ENCODE measurements at regions not wholly inside any gene's neighbourhood (a gene's known extent, or its start where the extent isn't known, plus 50 kb on each side); places are given as distances from the start of the nearest gene placed in this dataset.

DNA sequence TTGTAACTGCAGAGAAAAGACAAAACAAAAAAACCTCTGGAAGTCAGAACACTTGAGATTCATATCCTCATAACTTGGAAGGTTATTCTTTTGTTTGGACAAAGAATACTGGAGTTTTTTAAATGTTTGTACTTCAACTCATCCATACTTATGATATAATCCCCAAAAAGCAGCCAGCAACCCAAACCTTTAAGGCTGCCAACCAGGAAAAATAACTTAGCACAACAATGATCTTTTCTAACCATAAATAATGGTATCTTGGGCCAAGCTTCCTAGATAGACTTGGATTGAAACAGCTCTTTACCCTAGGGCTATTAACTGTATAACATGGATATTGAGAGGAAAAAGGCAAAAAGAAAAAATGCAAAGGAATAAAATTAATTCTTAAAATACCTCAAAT, 335.1 kb downstream of the LTN1 start:
- DNase-seq (ENCODE audit: extremely low spot score in 2 of 2) = no peak
- Histone ChIP-seq H3K27me3 (no peaks in the 10 kb centered on the region), H3K36me3 (no peaks in the 10 kb centered on the region), H3K27ac (no peak overlapping the region), H3K4me3 (no peak overlapping the region), H3K9me3 (no peaks in the 10 kb centered on the region), H3K4me1 (no peaks in the 10 kb centered on the region)
- intact Hi-C loops (cut with DNase I) = no loop called here
- no peak for TF ChIP-seq POLR2A (IDR thresholded peaks at IDR 0.05)
- TF ChIP-seq, protein P1, sequence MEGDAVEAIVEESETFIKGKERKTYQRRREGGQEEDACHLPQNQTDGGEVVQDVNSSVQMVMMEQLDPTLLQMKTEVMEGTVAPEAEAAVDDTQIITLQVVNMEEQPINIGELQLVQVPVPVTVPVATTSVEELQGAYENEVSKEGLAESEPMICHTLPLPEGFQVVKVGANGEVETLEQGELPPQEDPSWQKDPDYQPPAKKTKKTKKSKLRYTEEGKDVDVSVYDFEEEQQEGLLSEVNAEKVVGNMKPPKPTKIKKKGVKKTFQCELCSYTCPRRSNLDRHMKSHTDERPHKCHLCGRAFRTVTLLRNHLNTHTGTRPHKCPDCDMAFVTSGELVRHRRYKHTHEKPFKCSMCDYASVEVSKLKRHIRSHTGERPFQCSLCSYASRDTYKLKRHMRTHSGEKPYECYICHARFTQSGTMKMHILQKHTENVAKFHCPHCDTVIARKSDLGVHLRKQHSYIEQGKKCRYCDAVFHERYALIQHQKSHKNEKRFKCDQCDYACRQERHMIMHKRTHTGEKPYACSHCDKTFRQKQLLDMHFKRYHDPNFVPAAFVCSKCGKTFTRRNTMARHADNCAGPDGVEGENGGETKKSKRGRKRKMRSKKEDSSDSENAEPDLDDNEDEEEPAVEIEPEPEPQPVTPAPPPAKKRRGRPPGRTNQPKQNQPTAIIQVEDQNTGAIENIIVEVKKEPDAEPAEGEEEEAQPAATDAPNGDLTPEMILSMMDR (IDR thresholded peaks at IDR 0.05) = no peak
- TF ChIP-seq POLR2AphosphoS5 (IDR thresholded peaks at IDR 0.05; ENCODE audit: insufficient read depth in 1 of 2, low read depth in 1 of 2) = no peak

DNA sequence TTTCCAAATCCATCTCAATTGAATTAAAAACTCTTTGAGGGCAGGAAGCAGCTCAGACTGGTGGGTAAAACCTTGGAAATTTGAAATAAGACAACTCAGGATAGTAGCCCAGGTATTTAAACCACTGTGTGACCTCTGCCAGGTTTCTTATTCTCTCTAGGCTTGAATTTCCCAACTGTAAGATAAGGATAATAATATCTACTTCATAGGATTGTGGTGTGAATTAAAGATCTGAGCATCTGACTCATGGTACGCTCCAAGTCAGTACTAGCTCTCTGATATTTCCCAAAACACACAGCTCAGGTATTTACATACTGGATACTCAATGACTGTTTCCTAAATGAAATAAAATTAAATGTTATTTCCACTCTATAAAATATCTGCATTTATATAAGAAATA, 337.2 kb downstream of the LTN1 start:
- no peak overlapping the region for H3K27ac ChIP-seq
- DNase-seq (ENCODE audit: extremely low spot score in 2 of 2) = no peak
- intact Hi-C loops (cut with DNase I) = no loop called here
- no peaks in the 10 kb centered on the region for H3K36me3 ChIP-seq
- H3K4me1 ChIP-seq = no peaks in the 10 kb centered on the region
- TF ChIP-seq POLR2AphosphoS5 (IDR thresholded peaks at IDR 0.05; ENCODE audit: insufficient read depth in 1 of 2, low read depth in 1 of 2) = no peak
- TF ChIP-seq POLR2A (IDR thresholded peaks at IDR 0.05) = no peak
- TF ChIP-seq, protein P1 (IDR thresholded peaks at IDR 0.05) = no peak
- H3K4me3 ChIP-seq = no peak overlapping the region
- no peaks in the 10 kb centered on the region for H3K27me3 ChIP-seq
- H3K9me3 ChIP-seq = no peaks in the 10 kb centered on the region

DNA sequence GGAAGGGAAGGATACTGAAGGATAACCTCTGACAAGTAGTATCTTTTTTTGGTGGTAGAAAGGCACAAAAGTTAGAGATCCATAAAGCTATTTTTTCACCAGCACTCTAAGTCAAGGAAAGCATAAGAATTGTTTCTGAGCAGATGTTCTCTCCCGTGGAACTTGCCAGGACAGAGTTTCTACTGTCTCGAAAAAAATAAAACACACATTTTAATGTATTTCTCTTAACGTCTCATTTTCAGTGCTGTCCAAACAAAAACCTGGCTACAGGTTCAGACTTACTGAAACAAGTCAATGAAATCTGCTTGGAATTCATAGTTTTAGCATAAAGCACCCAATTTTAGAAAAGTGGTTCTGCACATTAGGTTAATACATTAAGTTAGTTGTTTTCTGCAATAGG, 338.3 kb downstream of the LTN1 start:
- H3K4me3 ChIP-seq = no peak overlapping the region
- no peaks in the 10 kb centered on the region for H3K4me1 ChIP-seq
- intact Hi-C loops (cut with DNase I) = no loop called here
- no peaks in the 10 kb centered on the region for H3K9me3 ChIP-seq
- DNase-seq (ENCODE audit: extremely low spot score in 2 of 2) = no peak
- TF ChIP-seq, protein P1 (IDR thresholded peaks at IDR 0.05) = no peak
- TF ChIP-seq POLR2A (IDR thresholded peaks at IDR 0.05) = no peak
- no peak for TF ChIP-seq POLR2AphosphoS5 (IDR thresholded peaks at IDR 0.05; ENCODE audit: insufficient read depth in 1 of 2, low read depth in 1 of 2)
- H3K36me3 ChIP-seq = no peaks in the 10 kb centered on the region
- H3K27ac ChIP-seq = no peak overlapping the region
- no peaks in the 10 kb centered on the region for H3K27me3 ChIP-seq

DNA sequence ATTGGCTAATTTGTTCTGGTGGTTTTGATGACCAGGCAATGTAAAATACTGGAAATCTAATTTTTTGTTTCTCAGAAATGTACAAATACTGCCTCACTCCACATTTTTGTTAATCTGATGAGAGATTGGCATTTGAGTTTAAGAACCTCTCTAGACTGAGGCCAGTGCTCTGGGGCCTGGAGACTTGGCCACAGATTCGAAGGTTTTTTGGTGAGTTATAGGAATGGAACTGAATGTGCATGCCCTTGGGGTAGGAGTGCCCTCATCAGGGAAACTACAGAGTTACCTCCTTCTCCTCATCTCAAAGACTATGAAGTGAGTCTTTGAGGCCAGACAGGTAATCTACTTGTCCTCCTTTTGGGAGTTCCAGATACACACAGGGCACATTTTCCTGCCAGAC, 347.9 kb downstream of the LTN1 start:
- Histone ChIP-seq H3K27ac (no peak overlapping the region), H3K9me3 (no peaks in the 10 kb centered on the region), H3K4me1 (peaks cover 10% of the 10 kb centered on the region), H3K4me3 (no peak overlapping the region), H3K36me3 (no peaks in the 10 kb centered on the region), H3K27me3 (no peaks in the 10 kb centered on the region)
- TF ChIP-seq POLR2AphosphoS5 (IDR thresholded peaks at IDR 0.05; ENCODE audit: insufficient read depth in 1 of 2, low read depth in 1 of 2) (no peak), POLR2A (IDR thresholded peaks at IDR 0.05) (no peak)
- TF ChIP-seq, protein P1 (IDR thresholded peaks at IDR 0.05) = no peak
- no peak for DNase-seq (ENCODE audit: extremely low spot score in 2 of 2)
- intact Hi-C loops (cut with DNase I) = no loop called here

DNA sequence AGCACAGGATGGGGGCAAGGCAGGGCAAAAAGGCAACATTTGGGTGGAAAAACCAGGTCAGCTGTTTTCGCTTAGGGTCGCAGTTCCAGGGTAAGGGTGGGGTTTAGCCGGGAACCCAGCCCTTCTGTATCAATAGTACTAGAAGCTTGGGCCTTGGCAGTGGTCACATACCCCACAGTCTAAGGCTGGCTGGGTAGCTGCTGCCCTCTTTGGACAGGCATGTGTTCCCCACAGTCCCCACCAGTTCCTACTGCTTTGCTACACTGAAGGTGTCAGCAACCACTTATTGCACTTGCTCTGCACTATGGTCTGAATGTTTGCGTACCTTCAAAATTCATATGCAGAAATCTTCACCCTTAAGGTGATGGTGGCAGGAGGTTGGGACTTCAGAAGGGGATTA, 349.8 kb downstream of the LTN1 start:
- TF ChIP-seq, protein P1 (IDR thresholded peaks at IDR 0.05) = no peak
- TF ChIP-seq POLR2AphosphoS5 (IDR thresholded peaks at IDR 0.05; ENCODE audit: insufficient read depth in 1 of 2, low read depth in 1 of 2) (no peak), POLR2A (IDR thresholded peaks at IDR 0.05) (no peak)
- H3K36me3 ChIP-seq = no peaks in the 10 kb centered on the region
- DNase-seq (ENCODE audit: extremely low spot score in 2 of 2) = no peak
- H3K4me3 ChIP-seq = no peak overlapping the region
- H3K9me3 ChIP-seq = no peaks in the 10 kb centered on the region
- no peak overlapping the region for H3K27ac ChIP-seq
- no peaks in the 10 kb centered on the region for H3K27me3 ChIP-seq
- intact Hi-C loops (cut with DNase I) = no loop called here
- peaks cover 10% of the 10 kb centered on the region for H3K4me1 ChIP-seq

Data from vagina (tissue), 2 donors.